GM12878 (cell line): ENCODE measurements at regions not wholly inside any gene's neighbourhood (a gene's known extent, or its start where the extent isn't known, plus 50 kb on each side); places are given as distances from the start of the nearest gene placed in this dataset.

Experiments
- ATAC-seq: fragments of 200-7000 bp; cut with Tn5 transposase; 3 replicates; pipeline ENCODE4 v1.9.1; 2020; ENCODE audit warnings: mild to moderate bottlenecking, moderate library complexity
- BruUV-seq: library from RNA; stranded (reverse); fragments of 400-500 nt; replicated peaks from 2 replicates; lab custom pipeline; 2021; lab: Mats Ljungman, UMichigan
- CTCF ChIA-PET: fragments of 300-600 bp; sonication (Branson Sonifier 250); formaldehyde crosslinking; extraction: SDS; loops from one replicate; lab custom pipeline; 2021; ENCODE audit warnings: inconsistent platforms; lab: Yijun Ruan, JAX
- POLR2A ChIA-PET: fragments of 350-600 bp; formaldehyde crosslinking; extraction: SDS; loops from one replicate; lab custom pipeline; 2021; ENCODE audit warnings: inconsistent platforms; lab: Charles Lee
- RAD21 ChIA-PET: fragments of 300-600 bp; sonication (Branson Sonifier 250); formaldehyde crosslinking; loops from one replicate; lab custom pipeline; 2023; ENCODE audit warnings: antibody characterized with exemption; ENCODE audit not compliant: unreplicated experiment; lab: Charles Lee
- SMC1A ChIA-PET: fragments of 300-600 bp; sonication (Branson Sonifier 250); formaldehyde crosslinking; loops from one replicate; lab custom pipeline; 2023; ENCODE audit not compliant: unreplicated experiment, uncharacterized antibody; lab: Charles Lee
- DNase-seq: peaks from one replicate; pipeline ENCODE4 v3.0.0-alpha.2; 2011; ENCODE audit warnings: low read depth, low spot score
- FAIRE-seq: peaks from 3 replicates; lab custom pipeline; 2011; peaks lifted over from hg19 to GRCh38; lab: Jason Lieb, UNC
- H2AFZ ChIP-seq: 2 replicates; pipeline ENCODE4 v1.6.0; 2011; ENCODE audit warnings: low read depth, low read length, control low read depth; ENCODE audit not compliant: control insufficient read depth
- H3K27ac ChIP-seq: 2 replicates; pipeline ENCODE4 v1.5.1; 2011; ENCODE audit warnings: control low read depth; ENCODE audit not compliant: control insufficient read depth, insufficient read depth
- H3K27me3 ChIP-seq, 2 experiments: replicated peaks in 1 of 2; 2 replicates each; pipeline versions ENCODE4 v1.6.0 to v1.6.1; 2011; ENCODE audit warnings: low read length in 1 of 2; ENCODE audit not compliant: control insufficient read depth in 2 of 2, insufficient read depth in 2 of 2
- H3K36me3 ChIP-seq, 2 experiments: 2 replicates each; pipeline ENCODE4 v1.5.1; 2011; ENCODE audit warnings: low read length in 1 of 2; ENCODE audit not compliant: control insufficient read depth in 2 of 2, insufficient read depth in 2 of 2
- H3K4me1 ChIP-seq: 2 replicates; pipeline ENCODE4 v1.6.1; 2011; ENCODE audit warnings: mild to moderate bottlenecking, low read length, moderate library complexity, mixed read lengths; ENCODE audit not compliant: control insufficient read depth, insufficient read depth
- H3K4me2 ChIP-seq: 2 replicates; pipeline ENCODE4 v1.6.0; 2011; ENCODE audit warnings: control low read depth; ENCODE audit not compliant: control insufficient read depth, insufficient read depth
- H3K4me3 ChIP-seq: fragments of 200-600 bp; sonication (generic); 2 replicates; pipeline ENCODE4 v1.5.1; 2016
- H3K79me2 ChIP-seq: 2 replicates; pipeline ENCODE4 v1.6.0; 2011; ENCODE audit warnings: low read length; ENCODE audit not compliant: control insufficient read depth, insufficient read depth
- H3K9ac ChIP-seq: 2 replicates; pipeline ENCODE4 v1.8.0; 2011; ENCODE audit warnings: low read length, control low read depth, mixed read lengths; ENCODE audit not compliant: control insufficient read depth, insufficient read depth
- H3K9me3 ChIP-seq: replicated peaks from 3 replicates; pipeline ENCODE4 v1.5.1; 2011; ENCODE audit warnings: mild to moderate bottlenecking, low read length; ENCODE audit not compliant: control insufficient read depth, insufficient read depth
- H4K20me1 ChIP-seq: 2 replicates; pipeline ENCODE4 v1.6.0; 2011; ENCODE audit not compliant: control insufficient read depth, insufficient read depth
- ATF7 ChIP-seq: fragments of 450-650 bp; IDR thresholded peaks from 2 replicates; pipeline ENCODE4 v1.6.1; 2016; ENCODE audit warnings: low read depth, mild to moderate bottlenecking
- BRCA1 ChIP-seq: IDR thresholded peaks from 2 replicates; pipeline ENCODE4 v1.6.1; 2011; ENCODE audit warnings: low read depth, low read length, improper control_type of control experiment
- FOS ChIP-seq: IDR thresholded peaks from 3 replicates; pipeline ENCODE4 v1.6.1; 2011; ENCODE audit warnings: borderline replicate concordance; ENCODE audit not compliant: insufficient read length; ENCODE audit errors: extremely low read depth
- KDM1A ChIP-seq: fragments of 200-600 bp; sonication (generic); IDR thresholded peaks from 2 replicates; pipeline ENCODE4 v1.6.1; 2016; ENCODE audit warnings: borderline replicate concordance
- MEF2B ChIP-seq: fragments of 450-650 bp; IDR thresholded peaks from 2 replicates; pipeline ENCODE4 v1.6.1; 2018; ENCODE audit warnings: mild to moderate bottlenecking, moderate library complexity; ENCODE audit not compliant: partially characterized antibody, poor library complexity, severe bottlenecking
- RCOR1 ChIP-seq: conservative IDR thresholded peaks from 2 replicates; pipeline ENCODE4 v1.6.1; 2012; ENCODE audit warnings: low read depth, low read length, improper control_type of control experiment
- RUNX3 ChIP-seq: IDR thresholded peaks from 2 replicates; pipeline ENCODE4 v1.6.1; 2012; ENCODE audit warnings: low read length, inconsistent platforms
- SRF ChIP-seq, 2 experiments: IDR thresholded peaks; 2 replicates each; pipeline ENCODE4 v1.6.1; 2011; ENCODE audit warnings: low read depth in 2 of 2, low read length in 2 of 2, mild to moderate bottlenecking in 1 of 2, moderate library complexity in 1 of 2
- WGBS: methylation state at CpG from one replicate; pipeline ENCODE4 v1.1.6; 2016; ENCODE audit warnings: low lambda C conversion rate; ENCODE audit not compliant: insufficient replicate concordance, insufficient coverage; ENCODE audit errors: missing lambda C conversion rate; 5-methylcytosine and 5-hydroxymethylcytosine counted together
- in situ Hi-C: fragments of 300-500 bp; cut with MboI; formaldehyde crosslinking; loops from 9 replicates; pipeline ENCODE4 v1.14.3; 2018; ENCODE audit warnings: mixed read lengths
- intact Hi-C: fragments of 100-400 bp; cut with micrococcal nuclease; formaldehyde crosslinking; loops from one replicate; pipeline ENCODE4 v1.14.2; 2022; ENCODE audit not compliant: unreplicated experiment
- TF ChIP-seq, protein P1 (sequence below): fragments of 450-650 bp; IDR thresholded peaks from 2 replicates; pipeline ENCODE4 v1.6.1; 2016; ENCODE audit warnings: mild to moderate bottlenecking
- TF ChIP-seq, protein P2 (sequence below): IDR thresholded peaks from 2 replicates; pipeline ENCODE4 v1.6.1; 2012; ENCODE audit warnings: low read depth, low read length, improper control_type of control experiment

DNA sequence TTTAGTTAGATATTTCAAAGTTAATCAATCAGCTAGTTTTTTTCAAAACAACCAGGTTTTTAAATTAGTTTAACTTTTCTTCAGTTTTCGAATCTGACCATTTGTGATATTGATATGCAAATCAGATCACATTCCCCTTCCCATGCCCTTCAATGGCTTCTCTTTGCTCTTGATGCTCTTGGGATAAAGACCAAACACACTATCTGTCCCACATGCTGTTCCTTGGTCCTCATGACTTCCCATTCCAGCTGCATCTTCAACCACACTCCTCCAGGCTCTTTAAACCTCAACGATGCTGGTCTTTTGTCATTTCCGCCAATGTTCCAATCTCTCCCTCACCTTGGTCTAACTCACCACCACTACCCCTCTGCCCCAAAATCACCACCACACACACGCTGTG is 285.8 kb downstream of the LMX1A start:
- H3K4me1 ChIP-seq = no peaks in the 10 kb centered on the region
- intact Hi-C loops = loop anchor here (5.0 to 10.0 kb wide), 5 partner anchors 186 to 1708 kb away; no protein-coding TSS in a partner anchor
- no peak overlapping the region for H3K4me2 ChIP-seq
- 20% methylated on average over 4 of the region's 4 CpGs for WGBS
- H3K4me3 ChIP-seq = no peak overlapping the region
- in situ Hi-C loops = no loop called here
- RAD21 ChIA-PET = no interaction called here
- no peak for DNase-seq
- H3K9me3 ChIP-seq = no peaks in the 10 kb centered on the region
- TF ChIP-seq BRCA1 = no peak
- H3K27me3 ChIP-seq = no peaks in the 10 kb centered on the region
- no peak overlapping the region for H3K9ac ChIP-seq
- BruUV-seq = no TSS peak
- H3K27ac ChIP-seq = no peak overlapping the region
- FAIRE-seq = no peak
- H4K20me1 ChIP-seq = no peaks in the 10 kb centered on the region
- SMC1A ChIA-PET = no interaction called here
- H3K79me2 ChIP-seq = no peaks in the 10 kb centered on the region
- ATAC-seq = no peak
- no peaks in the 10 kb centered on the region for H3K36me3 ChIP-seq
- CTCF ChIA-PET = interaction anchor here (1.0 to 1.5 kb wide), 2 partner anchors 59 to 284 kb away, joined by 3 to 4 read pairs; no protein-coding TSS in a partner anchor
- POLR2A ChIA-PET = no interaction called here
- no peak overlapping the region for H2AFZ ChIP-seq

DNA sequence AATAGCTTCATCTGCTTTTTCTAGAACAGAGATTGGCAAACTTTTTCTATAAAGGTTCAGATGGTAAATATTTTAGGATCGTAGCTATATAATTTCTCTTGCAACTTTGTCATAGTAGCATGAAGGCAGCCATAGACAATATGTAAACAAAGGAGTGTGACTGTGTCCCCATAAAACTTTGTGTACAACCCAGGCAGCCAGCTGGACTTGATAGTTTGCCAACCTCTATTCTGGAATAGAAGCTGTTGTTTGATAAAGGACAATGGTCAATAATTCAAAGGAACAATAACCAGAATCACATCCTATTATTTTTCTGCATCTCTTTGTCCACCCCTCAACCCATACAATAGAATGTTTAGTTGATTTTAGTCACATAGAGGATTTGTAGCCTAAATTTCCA is 286.7 kb downstream of the LMX1A start:
- TF ChIP-seq, protein P1, sequence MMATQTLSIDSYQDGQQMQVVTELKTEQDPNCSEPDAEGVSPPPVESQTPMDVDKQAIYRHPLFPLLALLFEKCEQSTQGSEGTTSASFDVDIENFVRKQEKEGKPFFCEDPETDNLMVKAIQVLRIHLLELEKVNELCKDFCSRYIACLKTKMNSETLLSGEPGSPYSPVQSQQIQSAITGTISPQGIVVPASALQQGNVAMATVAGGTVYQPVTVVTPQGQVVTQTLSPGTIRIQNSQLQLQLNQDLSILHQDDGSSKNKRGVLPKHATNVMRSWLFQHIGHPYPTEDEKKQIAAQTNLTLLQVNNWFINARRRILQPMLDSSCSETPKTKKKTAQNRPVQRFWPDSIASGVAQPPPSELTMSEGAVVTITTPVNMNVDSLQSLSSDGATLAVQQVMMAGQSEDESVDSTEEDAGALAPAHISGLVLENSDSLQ = no peak
- TF ChIP-seq, protein P2, sequence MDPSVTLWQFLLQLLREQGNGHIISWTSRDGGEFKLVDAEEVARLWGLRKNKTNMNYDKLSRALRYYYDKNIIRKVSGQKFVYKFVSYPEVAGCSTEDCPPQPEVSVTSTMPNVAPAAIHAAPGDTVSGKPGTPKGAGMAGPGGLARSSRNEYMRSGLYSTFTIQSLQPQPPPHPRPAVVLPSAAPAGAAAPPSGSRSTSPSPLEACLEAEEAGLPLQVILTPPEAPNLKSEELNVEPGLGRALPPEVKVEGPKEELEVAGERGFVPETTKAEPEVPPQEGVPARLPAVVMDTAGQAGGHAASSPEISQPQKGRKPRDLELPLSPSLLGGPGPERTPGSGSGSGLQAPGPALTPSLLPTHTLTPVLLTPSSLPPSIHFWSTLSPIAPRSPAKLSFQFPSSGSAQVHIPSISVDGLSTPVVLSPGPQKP = no peak
- no peak for TF ChIP-seq RUNX3
- no peak for TF ChIP-seq SRF (IDR thresholded peaks at IDR 0.05; ENCODE audit: low read depth in 2 of 2, low read length in 2 of 2)
- TF ChIP-seq RCOR1 = no peak
- TF ChIP-seq ATF7 = no peak
- no peak for TF ChIP-seq FOS
- no peak for TF ChIP-seq MEF2B
- TF ChIP-seq KDM1A = no peak
- Histone ChIP-seq H3K9me3 (no peaks in the 10 kb centered on the region), H3K4me1 (no peaks in the 10 kb centered on the region), H3K27ac (no peak overlapping the region), H3K4me2 (no peak overlapping the region), H2AFZ (no peak overlapping the region), H3K9ac (no peak overlapping the region), H3K36me3 (no peaks in the 10 kb centered on the region), H3K27me3 (no peaks in the 10 kb centered on the region), H3K4me3 (no peak overlapping the region), H4K20me1 (no peaks in the 10 kb centered on the region), H3K79me2 (no peaks in the 10 kb centered on the region)
- WGBS = 0% methylated on average over 1 of the region's 1 CpG
- in situ Hi-C loops = loop anchor here (10.0 kb wide), 1 partner anchor 1655 kb away; no protein-coding TSS in a partner anchor
- no TSS peak for BruUV-seq
- ChIA-PET RAD21 (no interaction called here), SMC1A (no interaction called here), POLR2A (no interaction called here), CTCF (interaction anchor here (1.0 to 1.5 kb wide), 2 partner anchors 60 to 284 kb away, joined by 3 to 4 read pairs; no protein-coding TSS in a partner anchor)
- FAIRE-seq = no peak
- DNase-seq = no peak
- intact Hi-C loops = loop anchor here (5.0 to 10.0 kb wide), 5 partner anchors 185 to 1708 kb away; no protein-coding TSS in a partner anchor
- ATAC-seq = no peak
